H9 (cell line): ENCODE measurements at regions not wholly inside any gene's neighbourhood (a gene's known extent, or its start where the extent isn't known, plus 50 kb on each side); places are given as distances from the start of the nearest gene placed in this dataset.

Source experiments
- DNase-seq: peaks from one replicate; pipeline ENCODE4 v3.0.0-alpha.2; 2017
- H2AFZ ChIP-seq: one replicate; pipeline ENCODE4 v1.6.1; 2013; ENCODE audit warnings: mild to moderate bottlenecking, low read length, control low read depth, moderate library complexity
- H2AK5ac ChIP-seq: 2 replicates; pipeline ENCODE4 v1.6.1; 2013; ENCODE audit warnings: low read length, control low read depth, mixed read lengths; ENCODE audit not compliant: insufficient read length
- H2BK120ac ChIP-seq: one replicate; pipeline ENCODE4 v1.6.1; 2013; ENCODE audit warnings: low read depth, mild to moderate bottlenecking, low read length, control low read depth, inconsistent platforms; ENCODE audit not compliant: poor library complexity, severe bottlenecking
- H2BK12ac ChIP-seq: 2 replicates; pipeline ENCODE4 v1.6.1; 2013; ENCODE audit warnings: low read length, control low read depth, mixed read lengths, low read depth; ENCODE audit not compliant: insufficient read length
- H2BK15ac ChIP-seq: 2 replicates; pipeline ENCODE4 v1.6.1; 2013; ENCODE audit warnings: low read depth, low read length, control low read depth
- H2BK20ac ChIP-seq: one replicate; pipeline ENCODE4 v1.6.1; 2013; ENCODE audit warnings: low read depth, mild to moderate bottlenecking, low read length, control low read depth, inconsistent platforms; ENCODE audit not compliant: poor library complexity, severe bottlenecking
- H2BK5ac ChIP-seq: 2 replicates; pipeline ENCODE4 v1.6.1; 2013; ENCODE audit warnings: low read length, control low read depth, mixed read lengths; ENCODE audit not compliant: insufficient read length
- H3K14ac ChIP-seq: 2 replicates; pipeline ENCODE4 v1.6.1; 2013; ENCODE audit warnings: low read length, control low read depth; ENCODE audit not compliant: insufficient read depth
- H3K18ac ChIP-seq: 2 replicates; pipeline ENCODE4 v1.6.1; 2013; ENCODE audit warnings: low read depth, mild to moderate bottlenecking, mixed read lengths, low read length, control low read depth; ENCODE audit not compliant: insufficient read length
- H3K23ac ChIP-seq: 2 replicates; pipeline ENCODE4 v1.6.1; 2013; ENCODE audit warnings: low read length, control low read depth, mixed read lengths, low read depth; ENCODE audit not compliant: insufficient read length
- H3K23me2 ChIP-seq: 2 replicates; pipeline ENCODE4 v1.6.1; 2013; ENCODE audit warnings: low read depth, mild to moderate bottlenecking, mixed read lengths, low read length, control low read depth; ENCODE audit not compliant: insufficient read length, poor library complexity, severe bottlenecking
- H3K27ac ChIP-seq: 2 replicates; pipeline ENCODE4 v1.5.1; 2013; ENCODE audit warnings: low read length, control low read depth, mixed read lengths, low read depth; ENCODE audit not compliant: insufficient read length
- H3K27me3 ChIP-seq: 2 replicates; pipeline ENCODE4 v1.6.1; 2013; ENCODE audit warnings: low read length, control low read depth, inconsistent platforms; ENCODE audit not compliant: insufficient read depth
- H3K4ac ChIP-seq: 2 replicates; pipeline ENCODE4 v1.6.1; 2013; ENCODE audit warnings: low read depth, mild to moderate bottlenecking, control low read depth, inconsistent platforms, low read length, moderate library complexity
- H3K4me1 ChIP-seq: 2 replicates; pipeline ENCODE4 v1.6.1; 2013; ENCODE audit warnings: low read length, control low read depth, inconsistent platforms; ENCODE audit not compliant: insufficient read depth
- H3K4me2 ChIP-seq: 2 replicates; pipeline ENCODE4 v1.6.1; 2013; ENCODE audit warnings: low read length, control low read depth, mixed read lengths; ENCODE audit not compliant: insufficient read length, insufficient read depth
- H3K56ac ChIP-seq: 2 replicates; pipeline ENCODE4 v1.6.1; 2013; ENCODE audit warnings: low read depth, mild to moderate bottlenecking, mixed read lengths, low read length, control low read depth; ENCODE audit not compliant: insufficient read length
- H3K79me1 ChIP-seq: 2 replicates; pipeline ENCODE4 v1.6.1; 2013; ENCODE audit warnings: low read depth, mild to moderate bottlenecking, moderate library complexity, low read length, control low read depth, inconsistent platforms; ENCODE audit not compliant: insufficient read depth, poor library complexity, severe bottlenecking
- H3K79me2 ChIP-seq: 2 replicates; pipeline ENCODE4 v1.6.1; 2013; ENCODE audit warnings: low read length, control low read depth, inconsistent platforms; ENCODE audit not compliant: insufficient read depth
- H3K9ac ChIP-seq: 2 replicates; pipeline ENCODE4 v1.6.1; 2013; ENCODE audit warnings: low read length, control low read depth, mixed read lengths; ENCODE audit not compliant: insufficient read length; ENCODE audit errors: extremely low read depth
- H3K9me3 ChIP-seq: one replicate; pipeline ENCODE4 v1.6.1; 2013; ENCODE audit warnings: low read depth, low read length, inconsistent platforms; ENCODE audit not compliant: control insufficient read depth
- H3T11ph ChIP-seq: one replicate; pipeline ENCODE4 v1.6.1; 2013; ENCODE audit warnings: mild to moderate bottlenecking, low read length, control low read depth, inconsistent platforms
- H4K20me1 ChIP-seq: one replicate; pipeline ENCODE4 v1.6.1; 2013; ENCODE audit not compliant: control insufficient read depth, insufficient read length, insufficient read depth
- H4K5ac ChIP-seq: 2 replicates; pipeline ENCODE4 v1.6.1; 2013; ENCODE audit warnings: low read depth, mild to moderate bottlenecking, mixed read lengths, low read length, control low read depth; ENCODE audit not compliant: insufficient read length
- H4K8ac ChIP-seq: replicated peaks from 2 replicates; pipeline ENCODE4 v1.6.1; 2013; ENCODE audit warnings: low read length, control low read depth, mixed read lengths, low read depth; ENCODE audit not compliant: insufficient read length
- H4K91ac ChIP-seq: 2 replicates; pipeline ENCODE4 v1.6.1; 2013; ENCODE audit warnings: low read depth, mild to moderate bottlenecking, moderate library complexity, mixed read lengths, low read length, control low read depth; ENCODE audit not compliant: insufficient read length
- H3K27ac Mint-ChIP-seq, 3 experiments: 2 replicates in 2 of 3; 3 replicates in 1 of 3; pipeline ENCODE4 v1.8.0; 2020 to 2021; ENCODE audit warnings: mixed read lengths in 3 of 3, mild to moderate bottlenecking in 1 of 3, moderate library complexity in 1 of 3
- H3K27me3 Mint-ChIP-seq: 2 replicates; pipeline ENCODE4 v1.8.0; 2021; ENCODE audit warnings: low read depth, mild to moderate bottlenecking, moderate library complexity, mixed read lengths
- H3K36me3 Mint-ChIP-seq, 3 experiments: 2 replicates in 2 of 3; 3 replicates in 1 of 3; pipeline ENCODE4 v1.8.0; 2020 to 2021; ENCODE audit warnings: low read depth in 3 of 3, mixed read lengths in 3 of 3; ENCODE audit not compliant: insufficient read depth in 1 of 3
- H3K4me1 Mint-ChIP-seq, 2 experiments: 2 replicates each; pipeline ENCODE4 v1.8.0; 2020; ENCODE audit warnings: mixed read lengths in 2 of 2
- H3K4me3 Mint-ChIP-seq, 2 experiments: 2 replicates in 1 of 2; 3 replicates in 1 of 2; pipeline ENCODE4 v1.8.0; 2020 to 2021; ENCODE audit warnings: mild to moderate bottlenecking in 2 of 2, mixed read lengths in 2 of 2, moderate library complexity in 1 of 2
- H3K9me3 Mint-ChIP-seq, 2 experiments: 2 replicates in 1 of 2; 3 replicates in 1 of 2; pipeline ENCODE4 v1.8.0; 2020; ENCODE audit warnings: mild to moderate bottlenecking in 2 of 2, mixed read lengths in 2 of 2, moderate library complexity in 1 of 2
- CTCF ChIP-seq: fragments of 200-600 bp; sonication (generic); conservative IDR thresholded peaks from 3 replicates; pipeline ENCODE4 v1.8.0; 2021; ENCODE audit warnings: antibody characterized with exemption, mild to moderate bottlenecking
- WGBS: extraction: QIAGEN DNeasy Blood & Tissue Kit; methylation state at CpG from one replicate; pipeline ENCODE4 v1.1.7; 2013; ENCODE audit warnings: missing lambda C conversion rate, low lambda C conversion rate, mixed read lengths; ENCODE audit not compliant: insufficient read length; ENCODE audit errors: extremely low coverage; 5-methylcytosine and 5-hydroxymethylcytosine counted together

GRCh38 chr15:38750786-38751185, 186.2 kb upstream of the RASGRP1 start:
- H2BK5ac ChIP-seq = no peak overlapping the region
- H3K4me1 ChIP-seq = no peaks in the 10 kb centered on the region
- no peak for TF ChIP-seq CTCF
- H3T11ph ChIP-seq = no peak overlapping the region
- H3K27me3 ChIP-seq = no peaks in the 10 kb centered on the region
- no peaks in the 10 kb centered on the region for H3K36me3 Mint-ChIP-seq
- H3K79me1 ChIP-seq = no peaks in the 10 kb centered on the region
- H3K4ac ChIP-seq = no peak overlapping the region
- no peaks in the 10 kb centered on the region; the same call in 1 of the 2 replicates for H3K27me3 Mint-ChIP-seq
- H3K18ac ChIP-seq = no peak overlapping the region
- no peak overlapping the region for H2AK5ac ChIP-seq
- H3K14ac ChIP-seq = no peak overlapping the region
- no peak overlapping the region for H3K27ac Mint-ChIP-seq
- no peaks in the 10 kb centered on the region for H4K20me1 ChIP-seq
- H4K5ac ChIP-seq = no peak overlapping the region
- H3K9ac ChIP-seq = no peak overlapping the region
- H2AFZ ChIP-seq = no peak overlapping the region
- no peaks in the 10 kb centered on the region for H3K79me2 ChIP-seq
- H2BK12ac ChIP-seq = no peak overlapping the region
- H3K9me3 Mint-ChIP-seq = no peaks in the 10 kb centered on the region
- H2BK120ac ChIP-seq = no peak overlapping the region
- H3K27ac ChIP-seq = no peak overlapping the region
- H3K23me2 ChIP-seq = no peaks in the 10 kb centered on the region
- no peak overlapping the region for H3K56ac ChIP-seq
- no peak overlapping the region for H4K91ac ChIP-seq
- H2BK20ac ChIP-seq = no peak overlapping the region
- H3K9me3 ChIP-seq = no peaks in the 10 kb centered on the region
- H3K23ac ChIP-seq = no peak overlapping the region
- DNase-seq = no peak
- H2BK15ac ChIP-seq = no peak overlapping the region
- H3K4me3 Mint-ChIP-seq = no peak overlapping the region
- no peak overlapping the region for H3K4me2 ChIP-seq
- H3K4me1 Mint-ChIP-seq = no peaks in the 10 kb centered on the region
- WGBS = no CpG with 5 or more reads among the region's 5 CpGs
- H4K8ac ChIP-seq = no peak overlapping the region
